HepG2 (cell line): ENCODE measurements at regions not wholly inside any gene's neighbourhood (a gene's known extent, or its start where the extent isn't known, plus 50 kb on each side); places are given as distances from the start of the nearest gene placed in this dataset.

Experiments
- ATM ChIP-seq: fragments of 450-650 bp; IDR thresholded peaks from 2 replicates; pipeline ENCODE4 v1.7.1; 2017; ENCODE audit warnings: mild to moderate bottlenecking, borderline replicate concordance
- EP300 ChIP-seq, 3 experiments: sonication (generic) in 1 of 3; formaldehyde crosslinking in 1 of 3; IDR thresholded peaks; 2 replicates each; pipeline versions ENCODE4 v1.5.1 to v1.6.1; 2011 to 2020; ENCODE audit warnings: low read depth in 2 of 3, low read length in 2 of 3, borderline replicate concordance in 1 of 3, improper control_type of control experiment in 1 of 3, mild to moderate bottlenecking in 1 of 3, missing genetic modification reagents in 1 of 3, moderate library complexity in 1 of 3
- KAT7 ChIP-seq: IDR thresholded peaks from 2 replicates; pipeline ENCODE4 v1.6.1; 2018; ENCODE audit warnings: borderline replicate concordance, missing compliant biosample characterization
- MZF1 ChIP-seq: sonication (generic); formaldehyde crosslinking; IDR thresholded peaks from 2 replicates; pipeline ENCODE4 v1.8.1; 2023; ENCODE audit warnings: mild to moderate bottlenecking, missing genetic modification reagents, borderline replicate concordance
- XRCC5 ChIP-seq: fragments of 200-400 bp; formaldehyde crosslinking; optimal IDR thresholded peaks from 2 replicates; pipeline ENCODE3; 2017; ENCODE audit warnings: mild to moderate bottlenecking, low read length
- YY1 ChIP-seq: IDR thresholded peaks from 2 replicates; pipeline ENCODE4 v1.6.1; 2011; ENCODE audit warnings: low read length, low read depth, moderate library complexity, mild to moderate bottlenecking; ENCODE audit not compliant: insufficient read depth, insufficient replicate concordance
- ZNF274 ChIP-seq: sonication (generic); formaldehyde crosslinking; IDR thresholded peaks from 2 replicates; pipeline ENCODE4 v1.5.1; 2020; ENCODE audit warnings: mild to moderate bottlenecking, missing genetic modification reagents

GRCh38 chr6:134634966-134635365 is 314.9 kb downstream of the ALDH8A1 start:
- TF ChIP-seq MZF1 (CRISPR knock-in tag) (no peak), ZNF274 (CRISPR knock-in tag) (no peak), YY1 (no peak), ATM (no peak), XRCC5 (no peak), EP300 (IDR thresholded peaks at IDR 0.05; ENCODE audit: low read depth in 2 of 2, low read length in 2 of 2) (no peak), EP300 (CRISPR knock-in tag; IDR thresholded peaks at IDR 0.05; ENCODE audit: borderline replicate concordance) (no peak), KAT7 (CRISPR knock-in tag) (no peak)
